ENCODE measurements at regions not wholly inside any gene's neighbourhood (a gene's known extent, or its start where the extent isn't known, plus 50 kb on each side); places are given as distances from the start of the nearest gene placed in this dataset.

DNA sequence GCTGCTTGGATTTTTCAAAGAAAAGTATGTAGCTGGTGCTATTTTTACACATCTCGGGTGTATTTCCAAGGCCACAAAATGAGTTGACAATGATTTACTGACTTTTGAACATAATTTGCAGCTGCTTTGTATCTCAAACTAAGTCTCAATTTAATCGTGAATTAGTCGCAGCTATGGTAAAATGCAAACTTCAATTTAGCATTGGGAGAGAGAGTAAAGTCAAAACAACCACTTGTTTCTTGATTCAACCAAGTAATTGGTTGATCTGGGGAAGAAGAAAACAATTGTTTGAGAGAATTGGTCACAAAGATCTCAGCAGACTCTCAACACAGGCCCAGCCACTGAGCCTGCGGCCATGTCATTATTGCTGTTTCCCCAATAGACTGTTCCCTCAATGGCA, 75.0 kb upstream of the DYRK2 start:
- no peak for DNase-seq
- intact Hi-C loops (cut with DNase I): no loop called here

DNA sequence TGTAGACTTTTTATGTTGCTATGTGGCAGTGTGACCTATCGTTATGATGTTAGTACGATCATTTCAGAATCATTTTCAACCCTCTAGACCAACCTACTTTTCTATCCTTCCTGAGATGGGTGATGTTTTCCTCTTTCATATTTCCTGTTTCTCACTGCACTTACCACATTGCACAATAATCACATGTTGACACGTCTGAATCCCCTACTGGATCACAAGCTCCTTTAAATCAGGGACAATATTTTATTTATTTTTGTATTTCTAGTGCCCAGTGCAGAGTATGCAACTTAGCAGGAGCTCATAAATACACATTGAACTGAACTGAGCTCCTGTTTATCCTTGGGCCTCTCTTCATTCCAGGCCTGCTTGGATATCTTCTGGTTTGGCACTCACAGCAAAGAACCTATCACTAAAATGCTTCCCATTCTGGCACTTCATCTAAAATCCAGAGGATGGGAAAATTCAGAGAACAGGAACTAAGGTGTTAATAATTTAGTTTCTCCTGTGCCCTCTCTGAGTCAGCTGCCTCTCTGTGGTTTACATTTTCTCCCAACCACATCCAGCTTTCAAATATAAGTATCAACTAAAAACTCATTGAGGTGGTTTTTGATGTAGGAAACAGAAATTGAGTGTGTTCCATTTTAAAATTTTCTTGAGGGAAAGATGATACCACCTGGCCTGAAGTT, 69.4 kb upstream of the DYRK2 start:
- 47 to 83% methylated on average over 3 of the region's 3 CpGs for WGBS, 2 donors

More for the DNA sequence above, 75.0 kb upstream of the DYRK2 start:
- Histone ChIP-seq H3K36me3 (no peaks in the 10 kb centered on the region), H3K27me3 (no peaks in the 10 kb centered on the region), H3K27ac (no peak overlapping the region), H3K4me3 (no peak overlapping the region), H3K4me1 (no peaks in the 10 kb centered on the region), H3K9me3 (no peaks in the 10 kb centered on the region)
- WGBS, 2 donors: 88 to 95% methylated on average over 4 of the region's 4 CpGs
- no peak for TF ChIP-seq POLR2AphosphoS5 (IDR thresholded peaks at IDR 0.05)
- TF ChIP-seq POLR2A (IDR thresholded peaks at IDR 0.05): no peak
- TF ChIP-seq, protein P1, sequence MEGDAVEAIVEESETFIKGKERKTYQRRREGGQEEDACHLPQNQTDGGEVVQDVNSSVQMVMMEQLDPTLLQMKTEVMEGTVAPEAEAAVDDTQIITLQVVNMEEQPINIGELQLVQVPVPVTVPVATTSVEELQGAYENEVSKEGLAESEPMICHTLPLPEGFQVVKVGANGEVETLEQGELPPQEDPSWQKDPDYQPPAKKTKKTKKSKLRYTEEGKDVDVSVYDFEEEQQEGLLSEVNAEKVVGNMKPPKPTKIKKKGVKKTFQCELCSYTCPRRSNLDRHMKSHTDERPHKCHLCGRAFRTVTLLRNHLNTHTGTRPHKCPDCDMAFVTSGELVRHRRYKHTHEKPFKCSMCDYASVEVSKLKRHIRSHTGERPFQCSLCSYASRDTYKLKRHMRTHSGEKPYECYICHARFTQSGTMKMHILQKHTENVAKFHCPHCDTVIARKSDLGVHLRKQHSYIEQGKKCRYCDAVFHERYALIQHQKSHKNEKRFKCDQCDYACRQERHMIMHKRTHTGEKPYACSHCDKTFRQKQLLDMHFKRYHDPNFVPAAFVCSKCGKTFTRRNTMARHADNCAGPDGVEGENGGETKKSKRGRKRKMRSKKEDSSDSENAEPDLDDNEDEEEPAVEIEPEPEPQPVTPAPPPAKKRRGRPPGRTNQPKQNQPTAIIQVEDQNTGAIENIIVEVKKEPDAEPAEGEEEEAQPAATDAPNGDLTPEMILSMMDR (IDR thresholded peaks at IDR 0.05): no peak
- TF ChIP-seq EP300 (IDR thresholded peaks at IDR 0.05): no peak

DNA sequence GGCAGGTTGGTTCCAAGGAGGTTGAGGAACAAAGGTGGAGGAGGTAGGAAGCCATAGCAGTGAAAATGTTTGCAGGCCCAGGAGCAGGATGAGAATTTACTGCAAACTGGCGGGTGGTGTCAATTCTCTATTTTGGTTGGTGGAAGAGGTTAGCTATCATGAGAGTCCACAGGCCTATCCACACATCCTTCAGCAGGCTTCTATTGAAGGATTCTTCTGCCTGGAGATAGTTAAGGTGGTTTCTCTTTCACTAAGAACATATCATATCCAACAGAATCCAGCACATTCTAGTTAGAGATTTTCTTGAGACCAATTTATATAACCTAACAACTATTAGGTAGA, 68.9 kb upstream of the DYRK2 start:
- H3K27me3 ChIP-seq: no peaks in the 10 kb centered on the region
- peaks cover 0 to 8% (median 0%) of the 10 kb centered on the region in 4 donors for H3K4me1 ChIP-seq
- intact Hi-C loops (cut with DNase I): no loop called here
- H3K4me3 ChIP-seq: no peak overlapping the region
- H3K27ac ChIP-seq: no peak overlapping the region
- no peaks in the 10 kb centered on the region for H3K9me3 ChIP-seq
- 81 to 89% methylated on average over 1 of the region's 1 CpG for WGBS, 2 donors
- TF ChIP-seq POLR2AphosphoS5 (IDR thresholded peaks at IDR 0.05): no peak
- TF ChIP-seq EP300 (IDR thresholded peaks at IDR 0.05): no peak
- no peak for TF ChIP-seq POLR2A (IDR thresholded peaks at IDR 0.05)
- TF ChIP-seq, protein P1 (IDR thresholded peaks at IDR 0.05): no peak
- DNase-seq: no peak
- no peaks in the 10 kb centered on the region for H3K36me3 ChIP-seq

More for the DNA sequence above, 69.4 kb upstream of the DYRK2 start:
- no peak overlapping the region for H3K4me3 ChIP-seq
- H3K27me3 ChIP-seq: no peaks in the 10 kb centered on the region
- TF ChIP-seq, protein P1 (IDR thresholded peaks at IDR 0.05): no peak
- no peak for TF ChIP-seq EP300 (IDR thresholded peaks at IDR 0.05)
- TF ChIP-seq POLR2AphosphoS5 (IDR thresholded peaks at IDR 0.05): no peak
- TF ChIP-seq POLR2A (IDR thresholded peaks at IDR 0.05): no peak
- no peaks in the 10 kb centered on the region for H3K9me3 ChIP-seq
- no peak for DNase-seq
- intact Hi-C loops (cut with DNase I): no loop called here
- no peak overlapping the region for H3K27ac ChIP-seq
- no peaks in the 10 kb centered on the region for H3K36me3 ChIP-seq
- peaks cover 0 to 8% (median 0%) of the 10 kb centered on the region in 4 donors for H3K4me1 ChIP-seq

DNA sequence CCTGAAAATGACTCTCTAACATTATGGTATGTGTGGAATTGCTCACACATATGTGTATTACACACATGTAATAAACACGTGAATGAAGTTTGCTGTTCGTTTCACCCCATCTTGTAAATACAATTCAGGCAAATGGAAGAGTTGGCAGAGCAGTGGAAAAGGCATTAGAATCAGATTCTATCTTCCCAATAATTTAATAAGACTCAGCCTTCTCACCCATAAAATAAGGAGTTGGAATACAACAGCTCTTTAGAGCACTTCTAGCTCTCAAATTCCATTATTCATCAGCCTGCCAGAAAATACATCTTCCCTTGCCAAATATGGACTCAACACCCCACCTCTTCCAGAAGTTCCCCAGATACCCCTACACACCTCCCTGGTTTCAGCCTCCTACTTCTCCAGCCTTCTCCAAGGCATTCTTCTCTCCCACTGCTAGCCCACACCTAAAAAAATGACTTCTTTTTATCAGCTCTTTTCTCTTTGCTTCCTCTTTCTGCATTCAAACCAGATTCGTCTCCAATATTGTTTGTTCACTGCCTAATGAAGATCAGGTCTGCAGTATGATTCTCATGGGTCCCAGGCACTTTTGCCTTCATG, 66.2 kb upstream of the DYRK2 start:
- 71 to 79% methylated on average over 3 of the region's 3 CpGs for WGBS, 2 donors
- Histone ChIP-seq H3K4me3 (no peak overlapping the region), H3K27ac (no peak overlapping the region), H3K36me3 (no peaks in the 10 kb centered on the region), H3K9me3 (no peaks in the 10 kb centered on the region), H3K27me3 (no peaks in the 10 kb centered on the region), H3K4me1 (peaks cover 0 to 8% (median 0%) of the 10 kb centered on the region in 4 donors)
- TF ChIP-seq EP300 (IDR thresholded peaks at IDR 0.05) (no peak), POLR2A (IDR thresholded peaks at IDR 0.05) (no peak), POLR2AphosphoS5 (IDR thresholded peaks at IDR 0.05) (no peak)
- TF ChIP-seq, protein P1 (IDR thresholded peaks at IDR 0.05): no peak
- intact Hi-C loops (cut with DNase I): no loop called here
- no peak for DNase-seq
